ENCODE measurements at regions not wholly inside any gene's neighbourhood (a gene's known extent, or its start where the extent isn't known, plus 50 kb on each side); places are given as distances from the start of the nearest gene placed in this dataset.

DNA sequence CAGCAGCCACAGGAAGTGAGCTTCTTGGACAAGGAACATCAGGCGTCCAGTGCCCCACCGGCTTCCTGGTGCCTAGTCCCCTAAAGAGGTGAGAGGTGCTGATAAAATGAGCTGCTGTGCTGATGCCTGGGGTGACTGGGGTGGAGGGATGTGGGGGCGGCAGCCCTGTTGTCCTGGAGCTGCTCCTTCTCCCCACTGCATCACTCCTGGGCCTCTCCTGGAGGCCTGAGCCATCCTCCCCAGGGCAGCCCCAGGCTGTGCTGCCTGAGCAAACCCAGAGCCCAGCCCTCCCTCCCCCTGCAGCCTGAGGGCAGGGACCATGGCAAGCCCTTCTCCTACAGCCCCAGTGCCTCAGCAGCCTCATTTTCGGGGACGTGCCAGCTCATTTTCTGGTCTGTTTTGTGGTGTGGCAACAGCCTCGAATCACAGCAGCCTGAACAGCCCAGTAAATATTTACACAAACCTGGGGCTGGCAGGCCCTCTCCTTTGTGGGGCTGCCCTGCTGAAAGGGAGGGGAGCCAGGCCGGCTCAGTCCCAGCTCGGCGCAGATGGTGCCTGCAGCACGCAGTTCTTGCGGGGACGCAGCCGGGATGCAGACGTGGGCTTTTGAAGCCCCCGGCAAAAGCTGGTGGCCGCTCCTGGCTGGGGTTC lies 259.9 kb downstream of the DLL1 start:
- DNase-seq (ENCODE audit: low read depth), result no peak

DNA sequence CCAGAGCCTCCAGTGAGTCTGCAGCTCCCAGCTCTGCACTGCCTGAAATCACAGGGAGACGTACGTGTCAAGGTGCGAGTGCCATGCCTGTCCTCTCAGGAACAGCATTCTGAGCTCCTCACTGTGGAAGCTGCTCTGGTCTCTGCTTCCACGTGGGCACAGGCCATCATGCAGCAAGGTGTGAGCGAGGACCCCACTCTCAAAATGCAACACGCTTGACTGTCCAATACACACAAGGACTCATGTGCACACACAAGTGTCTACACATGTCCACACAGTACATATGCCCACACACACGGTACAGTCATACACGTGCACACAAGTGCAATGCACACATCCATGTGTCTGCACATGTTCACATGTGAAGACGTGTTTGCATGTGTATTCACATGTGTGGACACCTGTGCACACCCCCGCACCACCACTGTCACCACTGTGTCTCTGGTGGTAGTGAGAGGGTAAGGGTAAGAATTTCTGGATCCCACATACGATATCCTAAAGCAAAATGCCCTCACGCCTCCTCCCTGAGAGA lies 260.5 kb downstream of the DLL1 start:
- no peak for DNase-seq (ENCODE audit: low read depth)

DNA sequence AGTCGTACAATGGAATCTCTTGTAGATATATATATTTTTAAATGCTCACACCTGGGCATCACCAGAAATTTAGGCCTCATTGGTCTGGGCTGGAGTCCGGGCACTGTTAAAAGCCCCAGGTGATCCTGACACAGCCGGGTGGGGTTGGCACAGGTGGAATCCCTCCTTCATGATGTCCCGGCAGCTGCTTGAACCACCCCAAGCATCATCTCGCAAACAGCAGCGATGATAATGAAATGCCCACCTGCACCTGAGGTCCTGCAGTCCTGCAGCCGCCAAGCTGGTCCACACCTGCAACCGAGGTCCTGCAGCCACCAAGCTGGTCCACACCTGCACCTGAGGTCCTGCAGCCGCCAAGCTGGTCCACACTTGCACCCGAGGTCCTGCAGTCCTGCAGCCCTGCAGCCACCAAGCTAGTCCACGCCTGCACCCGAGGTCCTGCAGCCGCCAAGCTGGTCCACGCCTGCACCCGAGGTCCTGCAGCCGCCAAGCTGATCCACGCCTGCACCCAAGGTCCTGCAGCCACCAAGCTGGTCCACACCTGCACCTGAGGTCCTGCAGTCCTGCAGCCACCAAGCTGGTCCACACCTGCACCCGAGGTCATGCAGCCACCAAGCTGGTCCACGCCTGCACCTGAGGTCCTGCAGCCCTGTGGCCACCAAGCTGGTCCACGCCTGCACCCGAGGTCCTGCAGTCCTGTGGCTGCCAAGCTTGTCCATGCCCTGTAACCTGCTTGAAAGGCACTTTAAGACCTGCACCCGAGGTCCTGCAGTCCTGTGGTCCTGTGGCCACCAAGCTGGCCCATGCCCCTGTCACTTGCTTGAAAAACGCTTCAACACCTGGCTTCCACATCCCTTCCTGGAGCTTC lies 261.2 kb downstream of the DLL1 start:
- DNase-seq (ENCODE audit: low read depth), result no peak

DNA sequence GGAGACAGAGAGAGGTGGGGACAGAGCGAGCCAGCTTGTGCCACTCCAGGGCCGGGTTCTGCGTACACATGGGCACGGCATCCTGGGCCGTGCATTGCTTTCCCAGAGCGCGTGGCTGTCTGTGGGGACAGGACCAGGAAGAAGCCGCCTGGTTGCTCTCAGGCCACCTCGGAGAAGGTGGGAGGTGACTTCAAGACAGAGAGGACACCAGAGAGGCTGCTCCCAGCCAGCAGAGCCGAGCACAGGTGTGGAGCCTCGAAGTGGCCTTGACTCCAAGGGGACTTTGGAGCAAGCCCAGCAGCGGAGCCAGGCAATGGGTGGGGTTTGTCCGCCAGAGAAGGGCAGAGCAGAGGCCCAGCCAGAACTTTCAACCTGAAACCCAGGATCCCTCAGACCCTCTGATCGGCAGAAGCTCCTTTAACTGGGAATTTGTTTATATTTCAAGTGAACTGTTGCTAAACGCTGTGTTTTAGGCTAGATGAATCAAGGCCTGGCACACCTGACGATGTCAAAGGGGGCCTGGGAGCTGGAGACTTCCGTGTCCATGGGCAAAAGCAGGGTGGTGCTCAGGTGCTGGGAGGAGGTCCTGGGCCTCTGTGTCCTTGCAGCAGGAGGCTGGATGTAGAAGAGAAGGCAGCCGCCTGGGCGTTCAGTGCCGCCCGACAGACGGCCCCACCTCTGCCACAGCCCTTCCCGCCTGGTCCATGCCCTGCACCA lies 262.1 kb downstream of the DLL1 start:
- no peak for DNase-seq (ENCODE audit: low read depth)

DNA sequence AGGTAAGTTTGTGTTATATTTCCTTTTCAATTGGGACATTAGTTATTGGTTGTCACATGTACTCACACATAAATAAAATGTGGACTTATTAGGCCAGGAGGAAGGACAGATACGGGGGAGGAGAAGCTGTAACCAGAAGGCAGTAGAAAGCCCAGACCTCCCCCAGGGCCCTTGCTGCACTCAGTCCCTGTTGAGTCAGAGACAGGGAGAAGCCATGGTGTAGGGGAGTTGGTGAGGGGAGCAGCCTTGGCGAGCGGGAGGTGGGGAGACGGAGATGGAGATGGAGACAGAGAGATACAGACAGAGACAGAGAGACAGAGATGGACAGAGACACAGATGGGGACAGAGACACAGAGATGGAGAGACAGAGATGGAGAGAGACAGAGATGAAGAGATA lies 263.2 kb downstream of the DLL1 start:
- DNase-seq (ENCODE audit: low read depth), result no peak

DNA sequence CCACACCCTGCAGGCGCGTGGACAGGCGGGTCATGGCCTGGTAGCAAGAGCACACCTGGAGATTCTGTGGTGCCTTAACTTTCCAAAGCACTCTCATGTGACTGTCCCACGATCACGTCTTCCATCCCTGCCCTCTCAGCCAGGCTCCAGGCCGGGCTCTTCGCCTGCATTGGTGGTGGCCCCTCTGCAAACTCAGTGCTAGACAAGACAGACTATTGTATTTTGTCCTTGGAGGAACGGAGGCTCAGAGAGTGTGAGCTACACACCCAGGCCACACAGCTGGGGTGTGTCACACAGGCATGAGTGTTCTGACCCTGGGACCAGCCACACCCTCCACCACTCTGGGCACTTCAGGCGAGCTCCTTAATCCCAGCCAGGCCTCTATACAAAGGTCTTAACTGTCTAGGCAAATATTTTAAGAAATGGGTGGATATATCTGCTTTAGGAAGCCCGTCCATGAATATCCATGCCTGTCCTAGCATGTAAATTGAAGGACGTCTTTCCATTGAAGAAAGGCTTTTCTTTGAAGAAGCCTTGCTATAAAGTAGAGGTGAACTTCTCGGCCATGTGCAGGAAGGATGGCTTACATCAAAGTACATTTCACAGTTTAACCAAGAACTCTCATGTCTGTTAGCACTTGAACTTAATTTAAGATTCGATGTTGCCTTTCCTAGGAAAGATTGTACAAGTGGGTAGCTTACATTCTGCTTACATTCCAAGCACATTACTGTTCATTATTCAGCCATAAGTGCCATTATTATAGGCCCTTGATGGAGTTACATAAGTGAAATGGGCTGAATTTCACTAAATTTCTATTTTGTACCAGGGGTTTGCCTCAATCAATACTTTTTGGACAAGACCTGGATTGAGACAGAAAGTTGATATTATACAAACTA lies 263.9 kb downstream of the DLL1 start:
- no peak for DNase-seq (ENCODE audit: low read depth)

DNA sequence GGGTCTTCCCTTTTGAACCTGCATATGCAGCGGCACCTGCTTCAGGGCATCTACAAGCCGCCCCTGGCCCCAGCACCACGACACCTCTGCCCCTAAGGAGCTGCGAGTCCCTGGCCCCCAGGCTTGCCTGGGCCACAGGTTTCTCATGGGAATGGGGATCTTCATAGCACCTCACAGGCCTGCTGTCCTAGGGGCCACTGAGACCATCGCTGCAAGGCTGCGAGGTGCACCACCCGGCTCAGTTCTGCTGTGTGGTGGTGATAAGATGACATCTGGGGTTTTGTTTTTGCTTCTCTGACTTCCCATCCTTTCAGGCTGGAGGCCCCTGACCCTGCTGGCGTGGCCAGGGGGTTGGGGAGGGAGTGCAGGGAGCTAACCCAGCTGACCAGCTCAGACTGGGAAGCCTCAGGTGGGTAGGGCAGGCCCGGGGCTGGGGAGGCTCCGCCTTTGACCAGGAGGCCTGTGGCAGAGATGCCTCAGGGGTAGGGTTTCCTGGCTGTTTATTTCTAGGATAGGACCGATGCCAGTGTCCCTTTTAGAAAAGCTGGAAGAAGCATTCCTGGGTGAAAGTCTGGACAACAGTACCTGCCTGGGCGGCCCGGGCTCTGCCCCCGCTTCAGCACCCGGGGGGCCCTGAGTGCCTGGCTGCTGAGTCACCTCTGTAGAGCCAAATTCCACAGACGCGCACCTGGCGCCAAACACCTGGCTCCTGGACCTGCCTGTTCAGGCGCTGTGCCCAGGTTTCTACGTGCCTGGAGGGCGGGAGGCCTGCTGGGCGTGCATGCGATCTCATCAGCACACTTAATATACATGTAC lies 264.7 kb downstream of the DLL1 start:
- DNase-seq (ENCODE audit: low read depth), result no peak

DNA sequence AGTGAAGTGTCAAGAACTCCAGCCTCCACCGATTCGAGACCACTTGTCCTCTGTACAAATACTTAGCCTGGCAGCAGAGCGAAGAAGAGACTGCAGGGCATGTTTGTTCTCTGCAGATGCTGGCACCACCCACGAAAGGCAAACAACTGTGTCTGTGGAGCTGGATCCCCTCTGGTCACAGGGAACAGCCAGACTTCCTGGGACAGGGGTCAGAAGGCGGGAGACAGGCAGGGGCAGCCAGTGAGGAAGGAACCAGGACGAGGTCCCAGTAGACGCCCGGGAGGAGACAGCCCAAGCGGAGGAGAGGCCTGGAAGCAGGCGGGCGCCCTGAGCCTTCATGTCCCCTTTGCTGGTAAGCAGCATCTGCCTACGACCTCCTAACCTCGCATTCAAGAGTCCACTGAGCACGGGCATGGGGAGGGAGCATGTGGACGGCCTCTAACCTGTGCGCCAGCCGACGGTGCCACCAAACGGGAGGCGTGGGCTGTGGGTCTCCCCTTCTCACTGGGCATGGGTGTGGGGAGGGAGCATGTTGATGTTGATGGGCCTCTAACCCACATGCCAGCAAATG lies 265.5 kb downstream of the DLL1 start:
- no peak for DNase-seq (ENCODE audit: low read depth)

DNA sequence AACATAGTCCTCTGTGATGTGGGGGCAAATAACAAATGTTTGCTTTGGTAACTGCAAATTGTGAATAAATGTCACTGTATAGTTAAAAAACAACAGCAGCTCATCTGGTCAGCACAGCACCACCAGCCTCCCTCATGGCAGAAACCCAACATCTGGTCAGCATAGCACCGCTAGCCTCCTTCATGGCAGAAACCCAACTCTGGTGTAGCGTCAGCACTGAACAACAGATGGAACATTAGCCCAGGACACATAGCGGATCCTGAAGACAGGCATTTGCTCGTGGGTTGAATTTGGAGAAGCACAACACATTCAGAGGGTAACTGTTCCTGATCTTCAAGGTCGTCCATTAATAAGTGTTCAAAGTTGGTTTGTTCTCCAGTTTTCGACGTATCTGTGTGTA lies 265.9 kb downstream of the DLL1 start:
- DNase-seq (ENCODE audit: low read depth), result no peak

DNA sequence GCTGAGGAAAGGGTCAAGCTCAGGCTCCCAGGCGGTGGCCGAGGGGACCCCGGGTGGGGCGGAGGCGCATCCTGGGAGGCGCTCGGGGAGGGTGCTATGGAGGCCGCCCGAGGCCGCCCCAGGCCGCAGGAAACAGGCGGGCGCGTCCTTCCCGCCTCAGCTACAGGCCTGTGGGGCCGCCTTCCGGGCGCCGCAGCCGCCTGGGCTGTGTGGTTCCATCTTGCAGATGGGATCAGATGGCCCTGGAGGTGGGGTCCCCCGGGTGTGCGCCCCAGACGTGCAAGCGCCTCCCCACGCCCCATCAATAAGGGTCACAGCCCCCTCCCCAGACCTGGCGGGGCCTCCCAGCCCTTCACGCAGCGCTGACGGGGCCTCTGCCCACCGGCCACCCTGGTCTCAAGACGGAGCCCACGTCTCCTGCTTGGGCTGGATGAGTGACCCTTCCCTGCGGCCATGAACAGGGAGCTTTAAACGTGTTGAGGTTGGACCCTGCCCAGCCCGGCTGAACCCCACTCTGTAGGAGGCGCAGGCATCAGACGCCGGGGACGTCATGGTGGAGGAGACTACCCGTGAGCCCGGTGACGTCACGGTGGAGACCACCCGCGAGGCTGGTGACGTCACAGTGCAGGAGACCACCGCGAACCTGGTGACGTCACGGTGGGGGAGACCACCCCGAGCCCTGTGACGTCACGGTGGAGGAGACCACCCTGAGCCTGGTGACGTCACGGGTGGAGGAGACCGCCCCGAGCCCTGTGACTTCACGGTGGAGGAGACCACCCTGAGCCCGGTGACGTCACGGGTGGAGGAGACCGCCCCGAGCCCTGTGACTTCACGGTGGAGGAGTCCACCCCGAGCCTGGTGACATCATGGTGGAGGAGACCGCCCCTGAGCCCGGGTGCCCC lies 267.0 kb downstream of the DLL1 start:
- DNase-seq (ENCODE audit: low read depth), result no peak

DNA sequence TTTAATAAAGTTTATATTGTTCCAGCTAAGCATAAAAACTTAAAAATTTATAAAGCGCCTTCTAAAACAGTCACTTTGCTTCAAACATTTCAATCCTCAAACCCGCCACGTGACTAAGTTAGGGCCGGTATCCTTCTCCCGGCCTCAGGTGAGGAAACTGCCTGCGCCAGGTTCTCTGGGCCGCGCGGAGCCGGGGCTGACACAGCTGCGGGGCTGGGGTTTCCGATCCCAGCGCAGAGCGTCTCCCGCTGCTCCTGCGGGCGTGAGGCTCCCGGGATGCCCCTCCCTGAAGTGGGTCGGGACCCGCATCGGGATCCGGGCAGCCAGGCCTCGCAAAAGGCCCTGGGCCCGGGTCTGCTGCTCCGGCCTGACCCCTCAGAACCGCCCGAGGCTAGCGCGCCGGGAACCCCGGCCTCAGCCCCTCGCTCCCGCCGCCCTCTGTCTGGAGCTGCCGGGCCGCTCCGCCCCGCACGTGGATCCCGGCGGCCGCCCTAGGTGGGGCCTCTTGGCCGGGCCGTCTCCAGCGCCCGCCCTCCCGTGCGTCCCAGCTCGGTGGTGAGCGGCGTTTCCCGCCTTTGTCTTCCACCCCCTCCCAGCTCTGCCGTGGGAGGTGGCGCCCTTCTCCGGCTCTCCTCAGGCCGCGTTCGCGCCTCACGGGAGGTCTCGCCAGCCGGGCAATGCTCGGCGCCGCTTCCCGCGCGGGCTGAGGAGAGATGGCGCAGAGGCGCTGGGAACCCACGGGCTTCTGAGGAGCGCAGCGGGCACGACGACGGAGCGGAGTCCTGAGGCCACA lies 267.9 kb downstream of the DLL1 start:
- no peak for DNase-seq (ENCODE audit: low read depth)

DNA sequence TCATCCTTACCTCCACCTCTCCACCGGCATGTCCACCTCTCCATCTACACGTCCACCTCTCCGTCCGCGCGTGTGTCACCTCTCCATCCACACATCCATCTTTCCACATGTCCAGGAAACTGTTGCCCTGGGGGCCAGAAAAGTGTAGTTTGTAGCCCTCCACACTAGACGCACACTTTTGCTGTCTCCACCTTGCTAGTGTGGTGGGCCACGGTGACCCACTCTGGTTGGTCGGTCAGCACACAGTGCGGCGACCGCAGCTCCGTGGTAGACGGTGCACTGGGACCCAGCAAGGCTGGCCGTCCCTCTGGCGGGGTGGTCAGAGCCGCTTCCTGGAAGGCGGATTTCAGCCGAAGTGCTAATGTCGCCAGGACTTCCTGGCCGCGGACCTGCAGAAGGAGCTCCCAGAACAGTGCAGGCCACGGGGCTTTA lies 268.6 kb downstream of the DLL1 start:
- no peak for DNase-seq (ENCODE audit: low read depth)

DNA sequence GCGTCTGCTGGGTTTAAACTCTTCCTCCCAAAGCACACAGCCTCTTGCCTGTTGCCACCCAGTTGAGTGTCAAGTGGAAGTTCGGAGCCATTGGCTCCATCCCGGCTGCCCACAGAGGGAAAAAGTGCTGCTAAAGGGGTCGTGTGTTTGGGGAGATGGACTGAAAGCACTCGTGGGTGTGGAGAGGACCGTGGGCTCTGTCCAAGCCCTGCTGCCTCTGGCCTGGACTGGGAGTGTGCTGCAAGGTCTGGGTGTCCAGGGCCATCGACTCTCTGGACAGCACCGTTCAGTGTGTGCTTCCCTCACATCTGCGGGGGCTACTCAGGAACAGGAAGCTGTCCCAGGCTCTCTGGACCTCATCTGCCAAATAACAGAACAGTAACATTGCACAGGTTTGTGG lies 269.3 kb downstream of the DLL1 start:
- no peak for DNase-seq (ENCODE audit: low read depth)

DNA sequence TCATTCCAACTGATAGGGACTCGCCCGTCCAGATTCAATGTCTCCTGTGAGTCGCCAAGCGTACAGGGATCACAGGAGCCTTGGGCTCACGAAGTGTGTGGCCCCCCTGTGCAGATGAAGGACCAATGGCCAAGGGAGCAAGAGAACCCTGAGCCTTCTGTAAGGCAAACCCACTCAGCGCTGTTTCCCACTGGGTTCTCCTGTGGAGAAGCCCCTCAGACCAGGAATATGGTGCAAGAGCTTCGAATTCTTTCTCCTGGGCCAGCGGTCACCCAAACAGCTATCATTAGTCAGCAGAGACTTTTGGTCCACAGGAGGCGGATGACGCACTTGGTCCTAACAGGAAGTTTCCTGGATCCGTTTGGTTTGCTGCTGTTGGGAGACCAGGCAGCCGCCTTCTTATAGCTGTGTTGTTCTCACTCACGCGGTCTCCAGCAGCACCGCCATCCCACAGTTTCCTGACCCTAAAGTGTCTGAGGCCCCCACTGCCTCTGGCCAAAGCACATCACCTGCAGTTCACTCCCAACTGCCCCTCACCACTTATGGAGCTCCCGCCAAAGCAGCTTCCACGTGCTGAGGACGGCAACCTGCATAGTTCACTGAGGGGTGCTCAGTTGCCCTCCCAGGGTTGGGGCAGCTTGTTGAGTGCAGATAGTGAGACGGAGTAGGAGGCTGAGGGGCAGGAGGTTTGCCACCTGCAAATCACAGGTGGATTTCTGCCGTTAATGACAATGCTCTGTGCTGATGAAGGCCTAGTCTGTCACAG lies 268.6 kb downstream of the ERMARD start:
- no peak for DNase-seq (ENCODE audit: low read depth)

DNA sequence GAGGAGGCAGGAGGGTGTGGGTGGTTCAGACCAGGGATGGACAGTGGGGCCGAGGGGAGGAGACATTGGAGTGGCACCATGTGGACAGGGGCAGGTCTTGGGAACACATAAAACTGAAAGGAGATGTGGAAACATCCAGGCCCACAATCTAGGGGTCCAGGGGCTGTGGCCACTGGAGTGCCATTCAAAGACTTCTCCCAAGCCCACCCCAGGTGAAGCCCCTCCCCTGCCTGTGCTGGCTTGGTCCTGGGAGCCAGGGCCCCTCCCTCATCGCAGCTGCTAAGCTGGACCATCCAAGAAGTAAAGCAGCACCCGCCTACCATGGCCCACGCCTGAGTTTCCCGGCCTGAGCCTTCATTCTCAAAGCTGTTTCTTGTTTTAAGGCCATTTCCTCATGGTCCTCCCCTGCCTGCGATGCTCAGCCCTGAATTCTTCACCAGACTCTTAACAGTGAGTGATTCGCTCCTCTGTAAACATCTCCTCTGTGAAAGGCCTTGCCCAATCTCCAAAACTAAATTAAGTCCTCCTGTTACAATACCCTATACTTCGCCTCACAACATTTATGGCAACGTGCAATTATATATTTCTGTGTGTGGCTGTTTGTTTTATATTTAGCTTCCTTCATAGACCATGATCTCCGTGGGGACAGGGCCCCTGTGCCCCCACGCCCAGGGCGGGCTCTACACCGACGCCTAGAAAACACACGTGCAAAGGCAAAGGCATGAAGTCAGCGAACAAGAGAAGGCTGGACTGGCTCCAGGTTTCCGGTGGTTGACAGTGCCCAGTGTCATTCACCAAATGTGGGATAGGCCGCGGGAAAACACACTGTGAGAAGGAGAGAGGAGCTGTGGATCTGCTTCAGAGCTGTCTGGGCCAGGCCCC lies 267.8 kb downstream of the ERMARD start:
- no peak for DNase-seq (ENCODE audit: low read depth)

DNA sequence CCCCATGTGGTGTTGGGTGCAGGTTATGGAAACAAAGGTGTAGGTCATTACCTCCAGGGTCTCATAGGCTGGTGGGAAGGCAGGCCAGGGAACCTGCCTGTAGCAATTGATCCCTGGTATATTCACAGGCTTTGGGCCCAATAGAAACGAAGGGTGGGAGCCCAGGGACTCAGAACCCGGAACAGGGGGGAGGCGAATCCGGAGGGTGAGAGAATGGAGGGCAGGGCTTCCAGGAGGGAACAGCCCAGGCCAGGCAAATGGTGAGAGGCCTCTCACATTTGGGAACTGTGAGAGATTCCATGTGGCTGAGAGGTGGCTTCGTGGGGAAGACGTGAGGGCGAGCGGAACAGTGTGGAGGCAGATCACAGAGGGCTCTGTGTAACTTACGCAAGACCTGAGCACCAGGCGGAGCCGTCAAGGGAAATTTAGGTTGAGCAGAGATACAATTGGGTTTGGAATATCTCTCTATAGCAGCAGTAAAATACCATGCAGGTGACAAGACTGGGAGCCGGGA lies 267.1 kb downstream of the ERMARD start:
- no peak for DNase-seq (ENCODE audit: low read depth)
